Natural killer cell treated with Interleukin-12 subunit alpha and Interleukin-12 subunit beta and Interleukin-15 and Interleukin-18, amount 100 ng/mL, for 72 hours (primary cell): ENCODE measurements at regions not wholly inside any gene's neighbourhood (a gene's known extent, or its start where the extent isn't known, plus 50 kb on each side); places are given as distances from the start of the nearest gene placed in this dataset.

Experiments
- ATAC-seq, 2 donors: fragments of 150-1000 bp; cut with Tn5 transposase in 1 of 2; sonication (Bioruptor Pico), chemical (Tn5 transposase) in 1 of 2; 2 replicates each; pipeline ENCODE4 v1.10.0; 2021
- DNase-seq: peaks from one replicate; pipeline ENCODE4 v3.0.0; 2022; ENCODE audit warnings: low spot score
- H3K27ac Mint-ChIP-seq, 2 donors: 1 replicate in 1 of 2; 2 replicates in 1 of 2; pipeline ENCODE4 v1.8.0; 2022; ENCODE audit warnings: mixed read lengths in 2 of 2, mild to moderate bottlenecking in 1 of 2, moderate library complexity in 1 of 2
- H3K27me3 Mint-ChIP-seq, 2 donors: 1 replicate in 1 of 2; 2 replicates in 1 of 2; pipeline ENCODE4 v1.8.0; 2022; ENCODE audit warnings: mixed read lengths in 2 of 2
- H3K36me3 Mint-ChIP-seq: one replicate; pipeline ENCODE4 v1.8.0; 2022; ENCODE audit warnings: mixed read lengths
- H3K4me1 Mint-ChIP-seq, 2 donors: 1 replicate in 1 of 2; 2 replicates in 1 of 2; pipeline ENCODE4 v1.8.0; 2022; ENCODE audit warnings: low read depth in 2 of 2, mixed read lengths in 2 of 2, mild to moderate bottlenecking in 1 of 2
- H3K4me3 Mint-ChIP-seq: one replicate; pipeline ENCODE4 v1.8.0; 2022; ENCODE audit warnings: mixed read lengths
- H3K9me3 Mint-ChIP-seq: 2 replicates; pipeline ENCODE4 v1.8.0; 2022; ENCODE audit warnings: mixed read lengths

DNA sequence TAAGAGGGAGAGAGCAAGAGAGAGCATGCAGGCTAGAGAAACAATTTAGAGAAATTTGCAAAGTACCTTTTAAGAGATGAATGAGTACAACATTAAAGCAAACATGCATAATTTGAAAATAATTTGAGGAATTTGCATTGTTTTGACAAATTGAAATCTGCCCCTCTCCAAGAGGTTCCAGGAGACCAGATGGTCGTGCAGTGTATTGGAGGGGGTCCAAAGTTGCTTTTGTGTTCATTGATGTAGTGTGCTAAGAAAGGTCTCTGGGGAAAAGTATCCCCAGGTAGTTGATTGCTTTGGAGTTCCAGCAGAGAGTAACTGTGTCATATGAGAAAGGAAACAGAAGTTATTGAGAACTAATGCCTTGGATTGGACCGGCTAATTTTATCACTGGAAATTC lies 635.0 kb upstream of the TENM3 start:
- Mint-ChIP-seq H3K27me3 (no peaks in the 10 kb centered on the region), H3K4me3 (no peak overlapping the region)

DNA sequence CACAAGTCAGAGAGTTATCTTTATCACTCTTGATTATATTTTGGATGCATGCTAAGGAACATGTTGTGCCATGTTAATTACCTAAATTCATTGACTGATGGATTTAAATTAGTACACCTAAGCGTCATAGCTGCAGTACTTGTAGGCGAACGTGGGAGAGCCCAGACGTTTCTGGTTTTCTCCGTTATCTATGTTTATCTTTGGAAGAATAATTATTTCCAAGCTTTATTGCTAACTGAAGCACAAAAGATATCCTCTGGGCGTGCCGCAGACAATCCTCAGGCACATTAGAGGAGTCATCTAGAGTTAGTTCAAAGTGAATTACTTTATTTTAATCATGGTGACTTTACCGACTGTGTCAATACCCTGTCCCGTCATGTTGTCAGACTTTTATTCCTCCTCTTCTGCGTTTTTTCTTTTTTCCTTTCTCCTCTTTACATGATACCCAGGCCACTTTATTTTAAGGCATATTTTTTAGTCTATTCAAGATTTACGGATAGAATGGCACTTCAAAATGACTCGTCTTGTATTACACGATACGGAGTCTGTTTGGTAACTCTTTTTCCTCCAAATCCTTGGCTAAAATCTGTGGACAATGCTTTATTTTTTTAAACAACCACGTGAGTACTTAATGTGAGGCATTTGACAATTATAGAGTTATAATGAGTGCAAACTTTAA lies 632.0 kb upstream of the TENM3 start:
- Mint-ChIP-seq H3K4me1 (no peaks in the 10 kb centered on the region), H3K27me3 (no peaks in the 10 kb centered on the region), H3K27ac (no peak overlapping the region), H3K9me3 (peaks cover 9% of the 10 kb centered on the region), H3K36me3 (no peaks in the 10 kb centered on the region), H3K4me3 (no peak overlapping the region)
- DNase-seq: no peak
- ATAC-seq: no peak

More for the DNA sequence above, 635.0 kb upstream of the TENM3 start:
- H3K9me3 Mint-ChIP-seq: peaks cover 10% of the 10 kb centered on the region
- no peak overlapping the region for H3K27ac Mint-ChIP-seq
- no peaks in the 10 kb centered on the region for H3K36me3 Mint-ChIP-seq
- no peak for DNase-seq
- ATAC-seq: no peak
- H3K4me1 Mint-ChIP-seq: no peaks in the 10 kb centered on the region

DNA sequence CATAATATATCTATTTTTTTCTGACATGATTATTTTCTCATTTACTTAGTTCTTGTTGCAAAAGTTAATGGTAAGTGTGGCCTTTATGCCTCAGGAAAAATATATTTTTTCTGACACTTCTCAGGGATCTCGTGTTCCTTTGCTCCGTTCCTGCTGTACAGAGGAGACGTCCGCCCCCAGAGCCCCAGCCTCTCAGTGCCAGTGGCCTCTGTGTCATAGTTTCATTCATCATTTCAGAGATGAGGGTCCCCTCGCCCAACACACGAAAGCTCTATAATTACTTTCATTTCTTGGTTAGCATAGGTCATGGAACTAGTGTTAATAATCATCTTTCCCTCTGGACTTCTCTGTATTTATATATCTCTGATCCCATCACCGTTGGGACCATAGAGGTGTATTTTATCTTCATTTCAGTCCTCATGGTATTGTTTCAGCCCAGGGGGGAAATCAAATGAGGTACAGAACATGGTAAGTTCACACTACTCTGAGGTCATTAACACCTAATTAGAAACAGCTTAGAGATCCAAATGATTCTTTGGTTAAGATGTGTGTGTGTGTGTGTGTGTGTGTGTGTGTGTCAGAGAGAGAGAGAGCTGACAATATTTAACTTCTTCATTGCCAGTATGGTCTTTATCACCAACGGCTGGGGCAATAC lies 631.1 kb upstream of the TENM3 start:
- Mint-ChIP-seq H3K4me3 (no peak overlapping the region), H3K4me1 (no peaks in the 10 kb centered on the region), H3K27ac (no peak overlapping the region), H3K27me3 (no peaks in the 10 kb centered on the region), H3K9me3 (peaks cover 10% of the 10 kb centered on the region), H3K36me3 (no peaks in the 10 kb centered on the region)
- ATAC-seq: no peak
- DNase-seq: no peak

DNA sequence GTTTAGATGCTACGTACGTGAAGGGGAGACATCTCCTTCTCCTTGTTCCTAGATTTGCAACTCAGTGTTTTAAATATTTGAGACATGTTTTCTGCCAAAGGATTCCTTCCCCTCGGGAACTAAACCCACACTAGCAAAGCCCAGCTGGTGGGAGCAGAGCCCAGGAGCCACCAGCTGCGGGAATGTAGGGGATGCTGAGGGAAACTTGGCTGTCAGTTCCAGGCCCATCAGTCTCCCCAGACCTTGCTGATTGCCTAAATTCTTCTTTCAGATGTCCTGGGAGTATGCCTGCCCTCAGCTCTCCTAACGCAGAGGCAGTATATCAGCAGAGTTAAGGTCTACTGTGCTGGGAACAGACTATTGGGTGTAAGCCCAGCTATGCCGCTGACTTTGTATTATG lies 630.0 kb upstream of the TENM3 start:
- H3K9me3 Mint-ChIP-seq: peaks cover 10% of the 10 kb centered on the region
- ATAC-seq (no peak), DNase-seq (no peak)
- H3K27ac Mint-ChIP-seq: no peak overlapping the region
- no peaks in the 10 kb centered on the region for H3K27me3 Mint-ChIP-seq
- H3K4me3 Mint-ChIP-seq: no peak overlapping the region
- no peaks in the 10 kb centered on the region for H3K4me1 Mint-ChIP-seq
- H3K36me3 Mint-ChIP-seq: no peaks in the 10 kb centered on the region

DNA sequence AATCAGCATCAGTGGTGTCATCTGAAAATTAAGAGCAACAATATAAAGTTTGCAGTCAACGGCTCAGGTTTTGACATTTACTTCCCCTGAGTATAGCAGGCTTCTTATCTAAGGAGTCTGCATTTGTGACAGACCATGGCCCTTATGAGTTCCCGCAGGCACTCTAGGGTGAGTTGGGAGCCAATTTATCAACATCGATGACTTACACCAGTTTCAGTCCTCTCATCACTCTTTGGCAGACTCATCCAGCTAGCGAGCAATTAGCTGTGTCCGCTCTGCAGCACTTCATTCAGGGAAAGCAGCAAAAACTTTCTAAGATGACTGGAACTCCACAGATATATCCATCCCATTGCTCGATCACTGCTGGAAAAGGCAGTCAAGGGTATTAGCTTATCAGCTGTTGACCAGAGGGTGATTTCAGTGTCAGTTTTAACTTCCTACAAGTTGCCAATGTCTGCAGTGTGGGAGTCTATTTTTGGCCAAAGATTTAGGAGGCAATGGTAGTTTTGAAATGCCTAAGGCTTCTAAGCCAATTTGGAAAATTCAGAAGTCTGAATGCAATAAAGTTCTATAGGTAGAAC lies 625.1 kb upstream of the TENM3 start:
- peaks cover 3% of the 10 kb centered on the region for H3K9me3 Mint-ChIP-seq
- DNase-seq: no peak
- no peak overlapping the region for H3K4me3 Mint-ChIP-seq
- no peaks in the 10 kb centered on the region for H3K36me3 Mint-ChIP-seq
- ATAC-seq: no peak
- no peaks in the 10 kb centered on the region for H3K4me1 Mint-ChIP-seq
- H3K27me3 Mint-ChIP-seq: no peaks in the 10 kb centered on the region
- H3K27ac Mint-ChIP-seq: no peak overlapping the region

DNA sequence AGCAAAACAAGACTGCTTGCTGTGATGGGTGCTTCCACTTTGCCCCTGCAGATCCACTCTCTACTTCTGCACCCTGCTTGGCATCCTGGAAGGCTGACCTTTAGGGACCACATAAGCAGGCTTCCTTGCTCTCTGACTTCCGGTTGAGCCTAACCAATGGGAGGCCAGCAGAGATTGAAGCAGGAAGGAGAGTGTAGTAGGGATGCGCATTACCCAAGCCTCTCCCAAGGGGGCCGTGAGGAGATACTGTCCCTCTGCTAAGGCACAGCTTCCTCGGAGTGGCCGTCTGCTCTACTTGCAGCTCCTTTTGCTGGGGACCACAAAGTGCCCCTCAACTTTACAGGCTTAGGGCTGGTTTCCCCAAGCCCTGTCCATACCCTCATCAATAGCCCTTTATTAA lies 624.3 kb upstream of the TENM3 start:
- Mint-ChIP-seq H3K27me3 (no peaks in the 10 kb centered on the region), H3K4me1 (no peaks in the 10 kb centered on the region), H3K9me3 (peaks cover 3% of the 10 kb centered on the region), H3K36me3 (no peaks in the 10 kb centered on the region), H3K27ac (no peak overlapping the region), H3K4me3 (no peak overlapping the region)
- ATAC-seq (no peak), DNase-seq (no peak)

DNA sequence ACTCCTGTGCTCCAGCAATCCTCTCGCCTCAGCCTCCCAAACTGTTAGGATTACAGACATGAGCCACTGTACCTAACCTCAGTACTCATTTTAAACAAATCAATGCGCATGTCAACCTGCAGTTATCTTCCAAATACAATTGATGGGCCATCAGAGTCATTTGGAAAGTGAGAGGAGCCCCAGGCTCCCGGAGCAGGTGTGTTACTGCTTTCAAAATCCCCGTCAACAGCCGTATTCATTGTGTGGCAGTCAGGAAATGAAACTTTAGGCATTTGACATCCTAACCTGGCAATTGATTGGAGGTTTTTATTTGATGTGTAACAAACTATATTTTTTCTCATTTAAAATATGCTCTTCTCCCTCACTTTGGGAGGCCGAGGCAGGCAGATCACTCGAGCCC lies 623.6 kb upstream of the TENM3 start:
- H3K36me3 Mint-ChIP-seq: no peaks in the 10 kb centered on the region
- H3K4me1 Mint-ChIP-seq: no peaks in the 10 kb centered on the region
- H3K27ac Mint-ChIP-seq: no peak overlapping the region
- no peaks in the 10 kb centered on the region for H3K27me3 Mint-ChIP-seq
- peaks cover 3% of the 10 kb centered on the region for H3K9me3 Mint-ChIP-seq
- ATAC-seq: no peak
- no peak overlapping the region for H3K4me3 Mint-ChIP-seq
- DNase-seq: no peak

DNA sequence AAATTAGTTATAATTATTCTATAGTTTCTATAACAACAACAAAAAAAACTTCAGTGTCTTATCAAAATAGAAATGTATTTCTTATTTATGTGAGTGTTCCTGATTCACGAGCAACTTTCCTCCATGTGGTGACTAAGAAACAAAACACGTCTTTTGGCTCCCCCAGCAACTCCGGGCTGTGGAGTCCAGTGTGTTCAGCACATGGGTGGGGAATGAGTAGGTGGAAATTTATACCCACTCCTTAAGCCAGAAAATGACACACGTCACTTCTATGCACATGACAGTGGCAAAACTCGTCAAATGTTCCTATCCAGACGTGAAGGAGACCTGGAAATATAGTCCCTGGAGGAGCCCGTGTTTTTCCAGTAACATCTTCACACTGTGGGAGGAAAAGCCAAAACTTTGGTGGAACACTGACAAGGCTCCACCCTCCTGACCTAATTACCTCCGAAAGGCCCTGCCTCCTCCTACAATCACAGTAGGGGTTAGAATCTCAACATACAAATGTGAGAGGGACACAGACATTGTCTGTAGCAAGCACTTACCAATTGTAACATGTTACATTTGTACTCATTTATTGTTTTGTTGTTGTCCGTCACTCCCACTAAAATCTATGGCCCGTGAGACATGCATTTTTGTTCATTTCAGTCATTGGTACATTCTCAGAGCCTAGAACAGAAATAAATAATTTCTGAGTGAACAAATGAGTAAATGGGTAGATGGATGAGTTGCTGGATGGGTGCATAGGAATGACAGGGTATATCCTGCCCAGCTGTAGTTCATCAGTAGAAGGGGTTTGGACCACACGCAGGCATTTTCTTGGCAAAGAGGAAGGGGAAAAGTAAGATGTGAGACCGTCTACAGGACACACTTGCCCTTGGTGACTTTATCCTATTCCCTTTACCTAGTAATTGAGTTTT lies 605.8 kb upstream of the TENM3 start:
- Mint-ChIP-seq H3K9me3 (peaks cover 13% of the 10 kb centered on the region), H3K27ac (no peak overlapping the region), H3K4me1 (no peaks in the 10 kb centered on the region), H3K36me3 (no peaks in the 10 kb centered on the region), H3K27me3 (no peaks in the 10 kb centered on the region), H3K4me3 (no peak overlapping the region)
- no peak for ATAC-seq
- DNase-seq: no peak

DNA sequence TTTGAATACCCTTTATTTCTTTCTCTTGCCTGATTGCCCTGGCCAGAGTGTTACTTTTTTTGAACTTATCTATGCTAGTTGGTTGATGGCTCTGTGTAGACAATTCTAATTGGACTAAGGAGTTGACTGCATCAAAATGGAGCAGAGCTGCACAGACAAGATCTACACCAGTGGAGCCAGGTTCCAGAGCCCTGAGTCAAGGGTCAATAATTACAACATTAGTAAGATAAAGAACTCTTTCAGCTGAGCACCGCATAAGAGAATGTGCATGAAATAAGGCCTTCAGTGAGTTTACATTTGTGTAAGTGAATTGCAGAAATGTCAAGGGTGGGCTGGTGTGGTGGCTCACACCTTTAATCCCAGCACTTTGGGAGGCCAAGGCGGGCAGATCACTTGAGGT lies 599.7 kb upstream of the TENM3 start:
- H3K36me3 Mint-ChIP-seq: peaks cover 7% of the 10 kb centered on the region
- no peak overlapping the region for H3K4me3 Mint-ChIP-seq
- no peak for DNase-seq
- H3K9me3 Mint-ChIP-seq: peaks cover 24% of the 10 kb centered on the region
- ATAC-seq: no peak
- H3K27me3 Mint-ChIP-seq: no peaks in the 10 kb centered on the region
- no peak overlapping the region for H3K27ac Mint-ChIP-seq
- no peaks in the 10 kb centered on the region for H3K4me1 Mint-ChIP-seq

DNA sequence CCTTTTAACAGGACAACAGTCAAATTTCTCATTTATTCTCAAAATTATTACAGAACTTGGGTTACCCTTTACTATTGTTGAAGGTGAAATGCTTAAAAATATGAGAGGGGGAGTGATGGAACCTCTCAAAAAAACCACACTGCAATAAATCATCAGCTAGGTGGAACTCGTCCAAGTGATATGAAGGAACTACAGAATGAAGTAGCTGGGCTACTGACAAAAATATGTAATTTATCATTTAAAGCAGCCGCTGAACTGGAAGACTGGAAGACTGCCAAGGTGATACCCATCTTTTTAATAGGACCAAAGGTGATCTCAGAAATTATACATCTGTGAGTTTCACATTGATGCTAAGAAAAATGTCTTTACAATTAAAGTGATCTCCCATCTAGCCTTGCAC lies 597.7 kb upstream of the TENM3 start:
- peaks cover 29% of the 10 kb centered on the region for H3K9me3 Mint-ChIP-seq
- H3K36me3 Mint-ChIP-seq: peaks cover 11% of the 10 kb centered on the region
- no peak overlapping the region for H3K27ac Mint-ChIP-seq
- no peaks in the 10 kb centered on the region for H3K4me1 Mint-ChIP-seq
- H3K4me3 Mint-ChIP-seq: no peak overlapping the region
- DNase-seq (no peak), ATAC-seq (no peak)
- H3K27me3 Mint-ChIP-seq: no peaks in the 10 kb centered on the region

DNA sequence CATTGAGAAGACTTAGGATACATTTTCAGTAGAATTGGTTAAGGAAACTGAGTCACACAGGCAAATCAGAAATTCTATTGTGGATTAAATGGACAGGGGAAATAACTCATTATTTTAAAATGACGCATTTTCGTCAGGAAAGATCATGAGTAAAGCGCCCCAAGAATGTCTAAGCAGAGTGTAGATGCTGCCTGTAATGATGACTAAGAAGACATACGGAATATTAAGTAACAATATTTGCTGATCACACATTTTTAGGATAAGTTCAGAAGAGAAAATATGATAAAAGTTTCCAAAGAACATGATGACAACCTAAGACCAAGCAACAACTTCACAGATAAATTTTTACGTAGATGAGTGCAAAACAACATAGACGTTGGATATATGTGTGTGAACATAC lies 596.3 kb upstream of the TENM3 start:
- DNase-seq (no peak), ATAC-seq (no peak)
- H3K36me3 Mint-ChIP-seq: peaks cover 11% of the 10 kb centered on the region
- H3K27me3 Mint-ChIP-seq: no peaks in the 10 kb centered on the region
- no peaks in the 10 kb centered on the region for H3K4me1 Mint-ChIP-seq
- H3K4me3 Mint-ChIP-seq: no peak overlapping the region
- no peak overlapping the region for H3K27ac Mint-ChIP-seq
- peaks cover 26% of the 10 kb centered on the region for H3K9me3 Mint-ChIP-seq

DNA sequence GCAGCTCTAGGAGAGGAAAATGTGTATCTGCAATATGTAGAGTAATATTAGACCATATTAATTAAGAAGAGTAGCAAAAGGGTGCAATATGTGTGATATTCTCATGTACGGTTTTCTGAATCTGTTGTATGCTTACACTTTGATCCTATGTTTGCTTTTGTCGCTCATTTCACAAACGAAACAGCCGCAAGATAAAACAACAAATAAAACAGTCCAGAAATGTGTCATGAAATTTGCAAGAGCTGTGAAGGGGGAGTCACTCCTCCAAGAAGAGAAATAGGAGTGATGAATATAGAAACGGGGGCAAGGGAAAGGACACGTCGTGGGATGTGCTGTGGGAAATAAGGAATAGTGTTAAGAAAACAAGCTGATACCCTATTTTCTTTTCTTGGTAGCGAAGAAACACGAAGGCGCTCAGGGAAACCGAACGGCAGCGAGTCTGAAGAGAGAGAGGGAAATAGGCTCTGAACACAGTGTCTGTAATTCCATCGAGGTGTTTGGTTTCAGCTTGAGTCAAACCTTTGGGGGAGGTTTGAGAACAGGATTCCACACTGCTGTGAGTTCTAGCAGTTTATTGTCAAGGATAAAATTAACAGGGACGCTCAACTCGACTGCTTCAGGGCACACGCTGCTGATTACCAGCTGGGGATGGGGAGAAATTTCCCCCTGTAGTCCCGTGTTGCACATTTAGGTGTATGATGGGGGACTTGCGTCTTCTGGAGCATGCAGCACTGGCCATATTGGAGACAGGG lies 595.6 kb upstream of the TENM3 start:
- Mint-ChIP-seq H3K4me1 (no peaks in the 10 kb centered on the region), H3K27me3 (no peaks in the 10 kb centered on the region), H3K4me3 (no peak overlapping the region), H3K36me3 (peaks cover 11% of the 10 kb centered on the region), H3K9me3 (peaks cover 31% of the 10 kb centered on the region), H3K27ac (no peak overlapping the region)
- no peak for ATAC-seq
- no peak for DNase-seq

DNA sequence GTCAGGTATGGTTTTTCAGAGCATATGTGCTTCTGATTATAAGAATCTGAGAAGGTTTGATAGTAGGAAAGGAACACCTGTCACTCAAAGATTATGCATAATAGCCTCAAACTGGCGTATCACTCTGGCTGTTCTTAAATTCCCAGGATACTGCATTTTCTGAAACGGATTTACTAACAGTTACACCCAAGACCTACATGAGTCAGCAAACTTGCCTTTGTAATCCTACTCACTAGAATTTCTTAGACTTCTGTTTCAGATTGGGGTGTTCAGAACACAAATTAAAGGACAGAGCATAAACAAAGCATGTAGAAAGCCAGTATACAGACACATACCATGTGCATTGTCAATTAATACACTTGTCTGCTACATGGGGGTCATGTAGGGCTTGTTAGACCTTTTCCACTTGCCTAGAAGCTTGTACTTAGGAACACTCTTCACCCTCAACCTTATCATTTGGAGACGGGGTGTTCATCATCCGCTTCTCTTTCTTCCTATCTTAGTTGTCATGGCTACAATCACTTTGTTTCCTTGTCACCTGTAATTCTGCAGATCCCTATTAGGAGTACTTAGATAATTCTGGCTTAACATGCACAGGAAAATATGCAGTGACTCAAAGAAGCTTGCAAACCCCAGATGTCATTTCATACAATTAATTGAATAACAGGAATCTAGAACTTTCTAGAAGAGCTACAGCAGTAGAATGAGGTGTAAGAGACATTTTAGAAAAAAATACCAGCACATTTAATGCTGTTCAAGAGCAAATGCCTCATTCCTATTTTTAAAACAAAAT lies 593.0 kb upstream of the TENM3 start:
- peaks cover 5% of the 10 kb centered on the region for H3K36me3 Mint-ChIP-seq
- no peaks in the 10 kb centered on the region for H3K27me3 Mint-ChIP-seq
- no peaks in the 10 kb centered on the region for H3K4me1 Mint-ChIP-seq
- H3K27ac Mint-ChIP-seq: no peak overlapping the region
- ATAC-seq (no peak), DNase-seq (no peak)
- H3K4me3 Mint-ChIP-seq: no peak overlapping the region
- H3K9me3 Mint-ChIP-seq: peaks cover 28% of the 10 kb centered on the region
